ENCODE measurements at regions not wholly inside any gene's neighbourhood (a gene's known extent, or its start where the extent isn't known, plus 50 kb on each side); places are given as distances from the start of the nearest gene placed in this dataset.

- DNase-seq, result no peak
Observed at GRCh38 chr3:145798007-145798406, 363.0 kb downstream of the PLOD2 start.

- DNase-seq, result no peak
Observed at GRCh38 chr3:145798696-145799537, 362.1 kb downstream of the PLOD2 start.

DNA sequence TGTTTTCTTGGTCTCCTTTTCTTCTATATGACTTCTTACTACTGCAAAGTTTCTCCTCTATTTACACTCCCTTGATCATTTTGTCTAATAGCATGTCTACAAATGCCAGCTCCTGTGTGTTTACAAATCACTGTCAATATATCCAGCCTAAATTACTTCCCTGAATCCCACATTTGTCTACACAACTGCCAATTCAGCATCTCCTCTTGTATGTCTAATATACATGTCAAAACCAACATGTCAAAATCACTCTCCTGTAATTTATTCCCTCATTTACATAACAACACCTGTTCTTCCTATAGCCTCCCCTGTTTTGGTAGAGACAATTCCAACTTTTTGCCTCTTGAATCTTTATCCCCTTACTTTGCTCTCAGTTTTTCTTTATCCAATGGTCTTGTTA, 359.3 kb downstream of the PLOD2 start:
- DNase-seq, result no peak

GRCh38 chr3:145807990-145808389, 353.0 kb downstream of the PLOD2 start:
- peak in 1 of 2 experiments; percentile 28 for DNase-seq

DNA sequence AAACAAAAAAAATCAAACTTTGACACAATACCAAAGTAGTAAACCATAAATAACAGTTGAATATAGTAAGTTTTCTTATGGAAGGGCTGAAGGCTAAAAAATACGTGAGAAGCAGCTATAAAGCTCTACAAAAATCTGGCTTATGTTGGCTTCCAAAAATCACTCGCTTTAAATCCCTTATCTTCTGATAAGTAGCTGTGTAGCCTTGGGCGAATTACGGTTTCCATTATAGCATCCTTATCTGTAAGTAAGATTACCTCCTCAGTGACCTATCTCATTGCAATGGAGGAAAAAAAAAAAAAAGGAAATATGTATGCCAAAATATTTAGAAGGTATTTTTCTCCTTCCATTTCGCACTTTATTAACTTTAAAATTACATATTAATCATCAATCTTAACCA, 348.6 kb downstream of the PLOD2 start:
- DNase-seq, result no peak

- DNase-seq, result no peak
Observed at GRCh38 chr3:145815707-145816413, 345.1 kb downstream of the PLOD2 start.

DNA sequence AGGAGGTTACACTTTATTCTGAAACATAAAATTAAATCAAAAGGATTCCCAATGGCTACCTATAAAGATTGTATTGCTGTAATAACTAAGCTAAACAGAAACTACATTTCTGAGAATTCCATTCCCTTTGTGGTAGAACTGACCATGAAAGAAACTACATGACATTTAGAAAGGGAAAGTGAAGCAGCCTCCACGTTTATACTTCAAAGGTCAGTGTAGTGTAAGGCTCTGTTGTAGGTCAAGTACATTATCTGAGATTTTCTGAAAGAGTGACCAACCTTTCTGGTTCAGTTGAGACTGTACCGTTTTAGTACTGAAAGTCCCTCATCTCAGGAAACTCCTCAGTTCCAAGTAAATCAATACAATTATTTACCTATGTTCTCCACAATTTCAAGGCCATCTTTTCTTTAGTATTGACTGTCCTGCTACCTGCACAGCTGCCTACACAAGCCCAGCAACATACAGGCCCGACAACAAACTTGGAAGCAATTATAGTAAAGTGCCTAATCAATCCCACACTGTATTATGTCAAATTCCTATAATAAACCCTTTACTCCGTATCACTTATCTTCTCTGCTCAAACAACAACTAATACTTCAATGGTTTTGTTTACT, 343.0 kb downstream of the PLOD2 start:
- no peak for DNase-seq

DNA sequence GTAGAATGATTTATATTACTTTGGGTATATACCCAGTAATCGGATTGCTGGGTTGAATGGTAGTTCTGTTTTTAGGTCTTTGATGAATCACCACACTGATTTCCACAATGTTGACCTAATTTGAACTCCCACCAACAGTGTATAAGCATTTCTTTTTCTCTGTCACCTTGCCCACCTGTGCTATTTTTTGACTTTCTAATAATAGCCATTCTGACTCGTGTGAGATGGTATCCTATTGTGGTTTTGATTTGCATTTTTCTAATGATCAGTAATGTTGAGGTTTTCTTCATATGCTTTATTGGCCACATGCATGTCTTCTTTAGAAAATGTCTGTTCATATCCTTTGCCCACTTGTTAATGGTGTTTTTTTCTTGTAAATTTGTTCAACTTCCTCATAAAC, 340.8 kb downstream of the PLOD2 start:
- DNase-seq, result no peak

DNA sequence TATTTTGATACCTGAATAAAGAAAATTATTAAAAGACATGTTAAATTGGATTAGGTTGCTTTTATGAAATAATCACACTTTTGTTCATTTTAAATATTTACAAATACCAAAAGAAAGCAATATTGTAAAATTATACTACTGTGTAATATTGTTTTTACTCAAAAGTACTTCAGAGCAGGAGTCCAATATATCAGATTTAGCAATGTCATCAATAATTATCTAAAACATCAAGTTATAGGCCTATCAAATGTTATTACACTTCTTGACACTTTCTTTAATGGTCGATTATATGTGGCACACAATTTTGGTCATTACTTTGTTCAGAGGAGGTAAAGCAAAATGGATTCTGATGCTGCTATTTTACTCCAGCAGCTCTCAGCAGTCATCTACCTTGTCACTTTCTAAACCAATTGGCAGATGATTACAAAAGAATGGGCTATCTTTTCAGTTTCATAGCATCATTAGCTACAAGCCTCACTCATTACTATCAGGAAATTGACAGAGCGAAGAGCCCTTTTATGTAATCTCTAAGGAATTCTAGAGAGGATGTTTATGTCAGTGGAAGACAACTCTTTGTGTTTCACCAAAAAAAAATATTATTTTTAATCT, 318.6 kb downstream of the PLOD2 start:
- DNase-seq, result no peak

DNA sequence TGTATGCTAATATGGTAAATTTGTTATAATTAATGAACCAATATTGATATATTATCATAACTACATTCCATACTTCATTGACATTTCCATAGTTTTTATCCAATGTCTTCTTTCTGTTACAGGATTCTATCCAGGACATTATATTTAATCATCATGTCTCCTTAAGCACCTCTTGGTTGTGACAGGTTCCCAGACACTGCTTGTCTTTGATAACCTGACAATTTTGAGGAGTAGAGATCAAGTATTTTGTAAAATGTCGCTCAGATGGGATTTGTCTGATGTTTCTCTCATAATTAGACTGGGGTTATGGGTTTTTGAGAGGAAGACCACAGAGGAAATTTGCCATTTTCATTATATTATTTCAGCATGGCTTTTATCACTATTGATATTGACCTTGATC, 317.4 kb downstream of the PLOD2 start:
- DNase-seq, result no peak

- no peak for DNase-seq
Observed at GRCh38 chr3:145849115-145849514, 311.9 kb downstream of the PLOD2 start.

DNA sequence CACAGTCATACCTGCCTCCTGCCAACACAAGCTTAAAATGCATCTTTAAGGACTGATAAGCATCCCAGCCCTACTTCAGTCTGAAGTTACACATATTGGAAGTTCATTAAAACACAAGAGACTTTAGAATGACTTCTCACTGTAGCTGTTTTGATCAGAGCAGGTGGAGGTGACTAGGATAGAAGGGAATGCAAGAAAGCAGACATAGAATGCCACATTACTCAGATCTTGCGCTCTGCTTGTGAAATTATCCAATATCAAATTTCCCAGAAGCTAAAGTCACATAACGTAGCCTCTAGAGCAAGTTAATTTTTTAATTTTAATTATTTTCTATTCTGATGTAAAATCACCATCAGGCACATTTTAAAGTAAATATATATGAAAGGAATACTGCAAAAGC, 306.5 kb downstream of the PLOD2 start:
- no peak for DNase-seq

DNA sequence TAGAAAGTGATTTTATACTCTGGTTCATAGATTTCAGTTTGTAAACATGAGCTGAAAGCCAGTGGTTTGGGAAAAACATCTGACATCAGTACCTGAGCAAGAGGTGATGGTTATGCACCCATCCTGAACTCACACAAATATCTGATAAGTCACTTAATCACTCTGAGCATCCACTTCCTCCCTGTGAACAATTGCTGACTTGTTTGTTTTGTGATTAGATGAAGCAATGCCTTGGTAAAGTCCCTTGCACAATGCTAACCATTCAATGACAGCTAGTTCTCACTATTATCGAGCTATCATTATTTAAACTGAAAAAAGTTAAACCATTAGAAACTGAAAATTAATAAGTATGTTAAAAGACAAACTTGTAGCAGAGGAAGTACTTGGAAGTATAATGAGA, 303.0 kb downstream of the PLOD2 start:
- DNase-seq, result no peak

GRCh38 chr3:145864336-145864735, 296.6 kb downstream of the PLOD2 start:
- no peak for DNase-seq

GRCh38 chr3:145865399-145866018, 295.5 kb downstream of the PLOD2 start:
- DNase-seq, result no peak

- DNase-seq, result no peak
Observed at GRCh38 chr3:145869958-145870357, 291.0 kb downstream of the PLOD2 start.

DNA sequence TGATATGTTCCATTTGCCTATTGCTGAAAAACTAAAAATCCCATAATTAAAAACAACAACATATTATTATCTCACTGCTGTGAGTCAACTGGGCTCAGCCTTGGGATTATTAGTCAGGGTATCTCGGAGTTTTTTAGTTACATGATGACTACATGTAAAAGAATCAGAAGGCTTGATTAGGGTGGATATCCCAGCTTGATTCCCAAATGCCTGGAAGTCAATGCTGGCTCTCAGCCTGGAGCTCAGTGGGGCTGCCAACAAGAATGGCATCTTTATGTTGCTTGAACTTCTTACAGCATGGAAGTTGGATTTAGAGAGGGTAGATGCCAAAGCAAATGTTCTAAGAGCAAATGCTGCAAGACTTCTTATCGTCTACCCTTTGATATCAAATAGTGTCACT, 278.5 kb downstream of the PLOD2 start:
- no peak for DNase-seq

- DNase-seq, result no peak
Observed at GRCh38 chr3:145889730-145890129, 271.3 kb downstream of the PLOD2 start.

DNA sequence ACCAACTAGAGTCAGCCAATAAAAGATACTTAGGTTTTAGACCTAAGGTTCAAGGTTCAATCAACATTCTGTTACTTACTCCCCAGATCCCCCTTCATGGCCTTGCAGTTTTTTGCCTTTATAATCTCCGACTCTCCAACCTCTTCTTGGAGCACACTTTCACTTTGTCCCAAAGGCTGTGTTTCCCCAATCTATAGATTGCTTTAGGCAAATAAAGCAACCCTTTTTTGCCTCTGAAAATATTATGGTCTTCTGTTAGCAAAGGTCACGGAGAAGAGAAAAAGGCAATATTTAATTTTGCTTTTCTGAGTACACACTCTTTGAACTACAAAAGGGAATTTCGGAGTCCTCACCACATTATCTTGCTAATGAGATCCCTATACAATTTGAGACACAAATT, 268.1 kb downstream of the PLOD2 start:
- DNase-seq, result no peak

- DNase-seq, result no peak
Observed at GRCh38 chr3:145893331-145893730, 267.7 kb downstream of the PLOD2 start.

DNA sequence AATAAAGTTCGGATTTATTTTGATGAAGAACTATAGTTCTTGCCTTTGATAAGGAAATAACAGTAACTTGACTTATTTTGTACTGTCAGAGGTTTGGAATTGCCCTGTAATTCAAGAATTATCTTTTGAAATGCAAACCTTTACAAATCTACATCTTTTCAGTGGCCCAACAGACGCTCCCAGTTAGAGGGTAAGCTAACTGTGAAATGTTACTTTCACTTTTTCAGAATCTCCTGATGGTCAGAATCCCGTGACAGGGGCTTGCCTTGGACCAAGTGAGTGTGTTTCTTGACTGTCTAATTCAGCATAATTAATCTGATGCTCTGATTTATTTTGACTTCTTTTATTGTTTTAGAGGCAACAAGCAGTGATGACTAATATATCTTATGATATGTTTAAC, 262.5 kb downstream of the PLOD2 start:
- DNase-seq, result no peak

GRCh38 chr3:145899241-145899640, 261.7 kb downstream of the PLOD2 start:
- no peak for DNase-seq

All from Kasumi-1 (cell line).